PFSK-1 (cell line): ENCODE measurements at regions not wholly inside any gene's neighbourhood (a gene's known extent, or its start where the extent isn't known, plus 50 kb on each side); places are given as distances from the start of the nearest gene placed in this dataset.

ENCODE experiments used
- POLR2AphosphoS5 ChIP-seq: IDR thresholded peaks from 2 replicates; pipeline ENCODE4 v1.6.1; 2012; ENCODE audit warnings: low read depth, mild to moderate bottlenecking, control low read depth, low read length, moderate library complexity
- SIN3A ChIP-seq: IDR thresholded peaks from 2 replicates; pipeline ENCODE4 v1.6.1; 2012; ENCODE audit warnings: mild to moderate bottlenecking, low read length, moderate library complexity, borderline replicate concordance; ENCODE audit not compliant: insufficient read depth

DNA sequence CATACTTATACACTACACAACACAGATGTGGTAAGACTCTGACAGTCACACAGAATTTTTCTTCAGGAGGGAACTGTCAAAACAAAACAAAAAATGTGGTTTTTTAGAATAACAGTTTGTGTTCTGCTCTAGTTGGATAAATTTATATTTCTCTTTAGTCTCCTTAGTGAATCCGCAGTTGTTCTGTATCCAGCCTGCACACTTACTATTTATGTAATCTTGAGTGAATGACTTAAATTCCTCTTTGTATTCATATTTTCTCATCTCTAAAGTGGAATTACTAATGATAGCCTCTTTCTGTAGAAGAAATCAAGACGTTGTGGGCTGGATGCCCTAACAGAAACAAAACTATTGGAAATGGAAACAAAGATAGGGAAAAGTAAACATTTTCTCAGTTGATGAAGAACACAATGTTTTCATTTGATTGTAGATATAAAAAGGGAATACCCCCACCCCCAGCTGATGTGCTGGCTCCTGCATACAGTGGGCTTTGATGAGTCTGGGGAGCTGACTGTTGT, 375.2 kb downstream of the TRIB2 start:
- TF ChIP-seq POLR2AphosphoS5 (no peak), SIN3A (no peak)
